ENCODE measurements at regions not wholly inside any gene's neighbourhood (a gene's known extent, or its start where the extent isn't known, plus 50 kb on each side); places are given as distances from the start of the nearest gene placed in this dataset.

GRCh38 chr16:80014241-80014939, 413.9 kb upstream of the MAF start:
- H3K4me1 Mint-ChIP-seq (ENCODE audit: low read depth) = no peaks in the 10 kb centered on the region
- H3K36me3 Mint-ChIP-seq (ENCODE audit: low read depth) = no peaks in the 10 kb centered on the region
- H3K27ac Mint-ChIP-seq (ENCODE audit: unreplicated experiment) = no peak overlapping the region
- peaks cover 3% of the 10 kb centered on the region for H3K9me3 Mint-ChIP-seq (ENCODE audit: low read depth)
- TF ChIP-seq CTCF (IDR thresholded peaks at IDR 0.05) = no peak
- no peaks in the 10 kb centered on the region for H3K27me3 Mint-ChIP-seq (ENCODE audit: low read depth)
- H3K4me3 Mint-ChIP-seq (ENCODE audit: unreplicated experiment) = no peak overlapping the region
- DNase-seq (ENCODE audit: low spot score) = no peak

GRCh38 chr16:80012586-80012985, 412.0 kb upstream of the MAF start:
- Mint-ChIP-seq H3K4me1 (ENCODE audit: low read depth) (no peaks in the 10 kb centered on the region), H3K36me3 (ENCODE audit: low read depth) (no peaks in the 10 kb centered on the region), H3K27ac (ENCODE audit: unreplicated experiment) (no peak overlapping the region), H3K27me3 (ENCODE audit: low read depth) (no peaks in the 10 kb centered on the region), H3K9me3 (ENCODE audit: low read depth) (peaks cover 3% of the 10 kb centered on the region), H3K4me3 (ENCODE audit: unreplicated experiment) (no peak overlapping the region)
- no peak for TF ChIP-seq CTCF (IDR thresholded peaks at IDR 0.05)
- DNase-seq (ENCODE audit: low spot score) = no peak

- no peak overlapping the region for H3K4me3 Mint-ChIP-seq (ENCODE audit: unreplicated experiment)
- TF ChIP-seq CTCF (IDR thresholded peaks at IDR 0.05) = no peak
- no peak overlapping the region for H3K27ac Mint-ChIP-seq (ENCODE audit: unreplicated experiment)
- H3K27me3 Mint-ChIP-seq (ENCODE audit: low read depth) = no peaks in the 10 kb centered on the region
- peaks cover 14% of the 10 kb centered on the region for H3K4me1 Mint-ChIP-seq (ENCODE audit: low read depth)
- H3K9me3 Mint-ChIP-seq (ENCODE audit: low read depth) = no peaks in the 10 kb centered on the region
- no peaks in the 10 kb centered on the region for H3K36me3 Mint-ChIP-seq (ENCODE audit: low read depth)
- no peak for DNase-seq (ENCODE audit: low spot score)
These were observed 409.6 kb upstream of the MAF start for GRCh38 chr16:80009971-80010659.

- Mint-ChIP-seq H3K9me3 (ENCODE audit: low read depth) (peaks cover 4% of the 10 kb centered on the region), H3K36me3 (ENCODE audit: low read depth) (no peaks in the 10 kb centered on the region), H3K4me3 (ENCODE audit: unreplicated experiment) (no peak overlapping the region), H3K27ac (ENCODE audit: unreplicated experiment) (no peak overlapping the region), H3K27me3 (ENCODE audit: low read depth) (no peaks in the 10 kb centered on the region), H3K4me1 (ENCODE audit: low read depth) (peaks cover 14% of the 10 kb centered on the region)
- DNase-seq (ENCODE audit: low spot score) = no peak
- TF ChIP-seq CTCF (IDR thresholded peaks at IDR 0.05) = no peak
These were observed 408.3 kb upstream of the MAF start for GRCh38 chr16:80008857-80009256.

GRCh38 chr16:80007231-80007630, 406.7 kb upstream of the MAF start:
- no peak for DNase-seq (ENCODE audit: low spot score)
- Mint-ChIP-seq H3K27ac (ENCODE audit: unreplicated experiment) (no peak overlapping the region), H3K27me3 (ENCODE audit: low read depth) (no peaks in the 10 kb centered on the region), H3K36me3 (ENCODE audit: low read depth) (no peaks in the 10 kb centered on the region), H3K9me3 (ENCODE audit: low read depth) (peaks cover 4% of the 10 kb centered on the region), H3K4me1 (ENCODE audit: low read depth) (peaks cover 14% of the 10 kb centered on the region), H3K4me3 (ENCODE audit: unreplicated experiment) (no peak overlapping the region)
- TF ChIP-seq CTCF (IDR thresholded peaks at IDR 0.05) = no peak
